Panc1 (cell line): ENCODE measurements at regions not wholly inside any gene's neighbourhood (a gene's known extent, or its start where the extent isn't known, plus 50 kb on each side); places are given as distances from the start of the nearest gene placed in this dataset.

Experiments
- POLR2AphosphoS5 ChIP-seq: IDR thresholded peaks from 2 replicates; pipeline ENCODE4 v1.6.1; 2012; ENCODE audit warnings: mild to moderate bottlenecking, low read depth, low read length, moderate library complexity
- TCF7L2 ChIP-seq: IDR thresholded peaks from 2 replicates; pipeline ENCODE4 v1.6.1; 2011; ENCODE audit warnings: mild to moderate bottlenecking, low read depth, low read length, inconsistent platforms
- TF ChIP-seq, protein P1 (sequence below): fragments of 450-650 bp; IDR thresholded peaks from 2 replicates; pipeline ENCODE4 v1.5.1; 2017; ENCODE audit warnings: mild to moderate bottlenecking
- TF ChIP-seq, protein P2 (sequence below), 2 experiments: IDR thresholded peaks; 2 replicates each; pipeline ENCODE4 v1.6.1; 2011 to 2012; ENCODE audit warnings: low read depth in 2 of 2, control low read depth in 1 of 2, low read length in 1 of 2, mild to moderate bottlenecking in 1 of 2, moderate library complexity in 1 of 2; ENCODE audit not compliant: insufficient read depth in 1 of 2

DNA sequence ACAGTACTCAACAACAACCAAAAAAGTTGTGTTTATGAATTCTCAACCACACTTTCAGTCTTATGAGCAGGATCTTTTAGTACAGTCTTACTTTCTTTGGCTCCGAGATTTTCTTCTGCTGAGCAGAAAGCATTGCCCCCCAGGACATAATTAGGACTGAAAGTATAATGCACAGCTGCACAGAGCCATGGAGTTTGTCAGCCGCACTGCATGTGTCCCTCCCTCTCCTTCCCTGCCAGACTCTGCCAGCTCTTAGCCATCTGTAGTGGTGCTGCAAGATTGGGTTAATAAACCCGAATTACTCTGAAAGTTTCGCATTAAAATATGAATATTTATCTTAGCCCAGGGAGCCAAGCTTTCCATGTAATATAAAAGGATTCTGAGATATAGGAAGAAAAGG is 179.6 kb upstream of the PTCHD4 start:
- TF ChIP-seq, protein P1, sequence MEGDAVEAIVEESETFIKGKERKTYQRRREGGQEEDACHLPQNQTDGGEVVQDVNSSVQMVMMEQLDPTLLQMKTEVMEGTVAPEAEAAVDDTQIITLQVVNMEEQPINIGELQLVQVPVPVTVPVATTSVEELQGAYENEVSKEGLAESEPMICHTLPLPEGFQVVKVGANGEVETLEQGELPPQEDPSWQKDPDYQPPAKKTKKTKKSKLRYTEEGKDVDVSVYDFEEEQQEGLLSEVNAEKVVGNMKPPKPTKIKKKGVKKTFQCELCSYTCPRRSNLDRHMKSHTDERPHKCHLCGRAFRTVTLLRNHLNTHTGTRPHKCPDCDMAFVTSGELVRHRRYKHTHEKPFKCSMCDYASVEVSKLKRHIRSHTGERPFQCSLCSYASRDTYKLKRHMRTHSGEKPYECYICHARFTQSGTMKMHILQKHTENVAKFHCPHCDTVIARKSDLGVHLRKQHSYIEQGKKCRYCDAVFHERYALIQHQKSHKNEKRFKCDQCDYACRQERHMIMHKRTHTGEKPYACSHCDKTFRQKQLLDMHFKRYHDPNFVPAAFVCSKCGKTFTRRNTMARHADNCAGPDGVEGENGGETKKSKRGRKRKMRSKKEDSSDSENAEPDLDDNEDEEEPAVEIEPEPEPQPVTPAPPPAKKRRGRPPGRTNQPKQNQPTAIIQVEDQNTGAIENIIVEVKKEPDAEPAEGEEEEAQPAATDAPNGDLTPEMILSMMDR, result no peak
- TF ChIP-seq TCF7L2 (no peak), POLR2AphosphoS5 (no peak)
- TF ChIP-seq, protein P2, sequence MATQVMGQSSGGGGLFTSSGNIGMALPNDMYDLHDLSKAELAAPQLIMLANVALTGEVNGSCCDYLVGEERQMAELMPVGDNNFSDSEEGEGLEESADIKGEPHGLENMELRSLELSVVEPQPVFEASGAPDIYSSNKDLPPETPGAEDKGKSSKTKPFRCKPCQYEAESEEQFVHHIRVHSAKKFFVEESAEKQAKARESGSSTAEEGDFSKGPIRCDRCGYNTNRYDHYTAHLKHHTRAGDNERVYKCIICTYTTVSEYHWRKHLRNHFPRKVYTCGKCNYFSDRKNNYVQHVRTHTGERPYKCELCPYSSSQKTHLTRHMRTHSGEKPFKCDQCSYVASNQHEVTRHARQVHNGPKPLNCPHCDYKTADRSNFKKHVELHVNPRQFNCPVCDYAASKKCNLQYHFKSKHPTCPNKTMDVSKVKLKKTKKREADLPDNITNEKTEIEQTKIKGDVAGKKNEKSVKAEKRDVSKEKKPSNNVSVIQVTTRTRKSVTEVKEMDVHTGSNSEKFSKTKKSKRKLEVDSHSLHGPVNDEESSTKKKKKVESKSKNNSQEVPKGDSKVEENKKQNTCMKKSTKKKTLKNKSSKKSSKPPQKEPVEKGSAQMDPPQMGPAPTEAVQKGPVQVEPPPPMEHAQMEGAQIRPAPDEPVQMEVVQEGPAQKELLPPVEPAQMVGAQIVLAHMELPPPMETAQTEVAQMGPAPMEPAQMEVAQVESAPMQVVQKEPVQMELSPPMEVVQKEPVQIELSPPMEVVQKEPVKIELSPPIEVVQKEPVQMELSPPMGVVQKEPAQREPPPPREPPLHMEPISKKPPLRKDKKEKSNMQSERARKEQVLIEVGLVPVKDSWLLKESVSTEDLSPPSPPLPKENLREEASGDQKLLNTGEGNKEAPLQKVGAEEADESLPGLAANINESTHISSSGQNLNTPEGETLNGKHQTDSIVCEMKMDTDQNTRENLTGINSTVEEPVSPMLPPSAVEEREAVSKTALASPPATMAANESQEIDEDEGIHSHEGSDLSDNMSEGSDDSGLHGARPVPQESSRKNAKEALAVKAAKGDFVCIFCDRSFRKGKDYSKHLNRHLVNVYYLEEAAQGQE (IDR thresholded peaks at IDR 0.05; ENCODE audit: insufficient read depth in 1 of 2, low read depth in 2 of 2, low read length in 1 of 2), result no peak
